GM12874 (cell line): ENCODE measurements at regions not wholly inside any gene's neighbourhood (a gene's known extent, or its start where the extent isn't known, plus 50 kb on each side); places are given as distances from the start of the nearest gene placed in this dataset.

Experiments used
- TF ChIP-seq, protein P1 (sequence below): IDR thresholded peaks from 2 replicates; pipeline ENCODE4 v1.5.1; 2011; ENCODE audit warnings: low read depth, mild to moderate bottlenecking, control low read depth, low read length, moderate library complexity; ENCODE audit not compliant: insufficient read depth

DNA sequence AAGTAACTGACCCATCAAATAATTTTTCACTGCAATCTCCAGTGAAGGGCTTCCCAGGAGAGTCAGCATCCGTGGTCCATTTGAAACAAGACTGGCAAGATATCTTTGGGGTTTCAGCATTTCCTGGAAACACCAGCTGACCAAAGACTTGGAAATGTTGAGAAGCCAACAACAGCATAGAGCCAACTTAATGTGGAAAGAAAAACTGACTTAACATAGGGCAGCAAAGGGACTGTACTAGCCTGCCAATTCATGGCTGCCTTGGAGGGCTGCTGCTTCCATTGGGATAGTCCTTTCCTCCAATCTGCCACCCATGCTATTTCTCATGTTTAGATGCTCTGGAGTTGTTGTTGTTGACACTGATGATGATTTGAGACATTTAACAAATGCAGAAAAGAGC lies 76.5 kb upstream of the SPDL1 start:
- TF ChIP-seq, protein P1, sequence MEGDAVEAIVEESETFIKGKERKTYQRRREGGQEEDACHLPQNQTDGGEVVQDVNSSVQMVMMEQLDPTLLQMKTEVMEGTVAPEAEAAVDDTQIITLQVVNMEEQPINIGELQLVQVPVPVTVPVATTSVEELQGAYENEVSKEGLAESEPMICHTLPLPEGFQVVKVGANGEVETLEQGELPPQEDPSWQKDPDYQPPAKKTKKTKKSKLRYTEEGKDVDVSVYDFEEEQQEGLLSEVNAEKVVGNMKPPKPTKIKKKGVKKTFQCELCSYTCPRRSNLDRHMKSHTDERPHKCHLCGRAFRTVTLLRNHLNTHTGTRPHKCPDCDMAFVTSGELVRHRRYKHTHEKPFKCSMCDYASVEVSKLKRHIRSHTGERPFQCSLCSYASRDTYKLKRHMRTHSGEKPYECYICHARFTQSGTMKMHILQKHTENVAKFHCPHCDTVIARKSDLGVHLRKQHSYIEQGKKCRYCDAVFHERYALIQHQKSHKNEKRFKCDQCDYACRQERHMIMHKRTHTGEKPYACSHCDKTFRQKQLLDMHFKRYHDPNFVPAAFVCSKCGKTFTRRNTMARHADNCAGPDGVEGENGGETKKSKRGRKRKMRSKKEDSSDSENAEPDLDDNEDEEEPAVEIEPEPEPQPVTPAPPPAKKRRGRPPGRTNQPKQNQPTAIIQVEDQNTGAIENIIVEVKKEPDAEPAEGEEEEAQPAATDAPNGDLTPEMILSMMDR = no peak

DNA sequence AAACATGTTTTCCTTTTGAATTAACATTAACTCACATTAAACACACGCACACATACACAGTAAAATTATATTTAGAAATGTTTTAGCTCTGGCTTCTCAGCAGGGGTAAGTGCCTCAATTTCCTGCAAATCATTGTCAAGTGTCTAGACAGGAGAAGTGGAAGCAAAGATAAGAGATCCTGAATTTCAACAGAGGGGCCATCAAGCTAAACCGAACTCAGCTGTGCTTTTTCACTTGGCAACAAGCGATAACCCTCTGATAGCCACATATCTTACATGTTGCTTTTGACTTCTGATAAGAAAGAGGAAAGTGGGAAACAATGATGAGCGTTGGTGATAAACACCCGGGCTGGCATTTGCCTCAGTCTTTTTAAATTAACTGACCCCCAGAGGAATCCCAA lies 79.7 kb upstream of the SPDL1 start:
- TF ChIP-seq, protein P1 = no peak

DNA sequence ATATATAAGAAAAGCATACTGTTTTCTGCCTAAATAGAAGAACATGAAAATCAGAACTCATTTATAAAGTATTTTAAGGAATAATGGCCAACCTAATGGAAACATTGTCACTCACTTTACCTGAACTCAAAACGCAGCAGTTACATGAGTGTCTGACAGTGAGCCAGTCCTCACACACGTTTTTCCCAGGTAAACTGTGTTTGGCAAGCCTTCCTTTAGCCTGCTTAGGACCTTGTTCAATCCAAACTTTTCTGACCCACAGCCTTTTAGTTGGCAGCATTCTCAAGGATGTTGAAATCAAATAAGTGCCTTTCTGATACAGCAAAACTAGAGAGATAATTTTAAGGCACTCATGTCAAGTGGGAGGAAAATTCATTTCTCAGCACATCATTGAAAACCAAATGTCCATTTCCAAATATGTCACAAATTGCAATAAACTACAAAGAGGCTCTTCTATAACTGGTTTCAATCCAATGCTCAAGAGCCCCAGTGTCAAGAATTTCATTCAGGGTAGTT lies 83.5 kb upstream of the SPDL1 start:
- TF ChIP-seq, protein P1 = no peak

DNA sequence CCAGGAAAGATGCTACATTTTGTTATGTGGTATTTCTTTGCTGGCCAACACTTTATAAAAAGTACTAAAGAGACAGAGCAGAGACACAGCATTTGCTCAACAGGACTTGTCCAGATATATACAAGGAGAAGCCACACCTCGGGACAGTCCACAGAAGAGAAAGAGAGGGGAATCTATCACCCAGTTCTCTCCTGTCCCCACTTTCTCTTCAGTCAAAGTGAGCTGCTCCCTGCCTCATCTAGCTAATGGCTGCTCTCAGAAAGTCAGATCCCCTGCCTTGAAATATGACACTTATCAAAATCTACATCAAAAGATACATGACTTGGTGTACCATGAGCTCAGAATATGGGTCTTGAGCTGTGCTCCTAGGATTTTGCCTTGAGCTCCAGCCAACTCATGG lies 86.7 kb upstream of the SPDL1 start:
- TF ChIP-seq, protein P1 = no peak

DNA sequence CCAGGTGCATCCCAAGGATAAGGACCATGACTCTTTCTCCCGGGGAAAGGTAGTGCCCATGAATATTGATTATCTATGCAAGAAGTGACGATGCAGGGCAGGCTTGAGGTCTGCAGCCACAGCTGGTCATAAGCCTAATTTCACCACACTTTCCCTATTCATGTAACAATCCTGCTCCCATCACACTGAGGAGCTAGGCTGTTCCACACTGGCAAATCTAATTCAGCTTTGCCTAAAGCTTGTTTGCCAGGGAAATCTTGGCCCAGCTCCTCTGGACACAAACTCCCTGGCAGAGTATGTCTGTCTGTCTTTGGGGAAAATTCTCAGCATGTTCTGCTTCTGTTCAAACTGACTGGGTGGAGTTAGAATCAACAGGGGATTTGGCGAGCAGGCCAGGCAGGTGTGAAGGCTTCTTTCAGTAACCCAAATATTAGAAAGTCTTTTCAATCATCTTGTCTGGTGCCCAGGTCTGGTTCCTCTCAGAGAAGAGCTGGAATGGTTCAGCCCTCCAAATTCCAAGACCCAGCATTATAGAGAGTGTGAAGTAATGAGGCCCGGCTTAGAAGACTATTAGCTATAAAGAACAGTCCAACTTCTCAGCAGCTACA lies 88.5 kb upstream of the SPDL1 start:
- TF ChIP-seq, protein P1 = no peak

DNA sequence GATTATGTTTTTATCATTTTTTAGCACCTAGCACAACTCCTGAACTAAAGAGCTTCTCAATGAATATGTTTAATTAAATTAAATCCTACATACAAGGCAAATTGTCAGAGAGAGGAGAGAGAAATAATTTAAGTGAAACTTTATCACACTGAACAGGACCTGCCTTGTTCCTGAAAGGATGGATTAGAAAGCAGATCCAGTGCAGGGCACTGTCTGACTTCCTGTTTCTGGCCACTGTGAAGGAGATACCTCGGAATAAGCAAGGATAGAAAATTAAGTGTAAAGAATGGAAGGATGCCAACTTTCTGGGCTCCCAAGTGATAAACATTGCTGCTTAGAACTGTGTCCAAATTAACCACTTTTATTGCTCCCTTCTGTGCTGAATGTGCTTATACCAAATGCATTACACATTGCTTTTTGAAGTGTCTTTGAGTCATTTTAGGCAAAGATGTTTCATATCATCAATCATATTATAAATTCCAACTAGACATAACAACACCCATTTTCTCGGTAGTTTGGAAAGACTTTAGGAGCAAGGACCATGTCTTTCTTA lies 89.1 kb upstream of the SPDL1 start:
- TF ChIP-seq, protein P1 = no peak

DNA sequence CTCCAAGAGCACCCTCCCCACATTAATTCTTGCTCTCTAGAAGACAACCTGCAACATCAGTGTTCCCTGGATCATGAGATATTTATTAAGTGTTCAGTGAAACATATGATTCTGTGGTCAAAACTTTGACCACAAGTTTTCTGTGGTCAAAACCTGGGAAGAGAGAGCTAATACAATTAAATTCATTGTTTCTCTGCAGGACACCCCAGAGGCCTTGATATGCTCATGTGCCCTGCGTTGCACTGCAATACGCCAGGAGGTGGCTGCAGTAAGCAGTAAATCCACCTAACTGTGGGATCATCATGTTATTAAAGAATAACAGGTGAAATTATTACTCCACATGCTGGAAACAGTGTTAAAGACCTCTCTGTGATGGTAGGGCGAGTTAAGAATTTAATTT lies 109.3 kb upstream of the SPDL1 start:
- TF ChIP-seq, protein P1 = no peak
